ENCODE measurements at regions not wholly inside any gene's neighbourhood (a gene's known extent, or its start where the extent isn't known, plus 50 kb on each side); places are given as distances from the start of the nearest gene placed in this dataset.

DNA sequence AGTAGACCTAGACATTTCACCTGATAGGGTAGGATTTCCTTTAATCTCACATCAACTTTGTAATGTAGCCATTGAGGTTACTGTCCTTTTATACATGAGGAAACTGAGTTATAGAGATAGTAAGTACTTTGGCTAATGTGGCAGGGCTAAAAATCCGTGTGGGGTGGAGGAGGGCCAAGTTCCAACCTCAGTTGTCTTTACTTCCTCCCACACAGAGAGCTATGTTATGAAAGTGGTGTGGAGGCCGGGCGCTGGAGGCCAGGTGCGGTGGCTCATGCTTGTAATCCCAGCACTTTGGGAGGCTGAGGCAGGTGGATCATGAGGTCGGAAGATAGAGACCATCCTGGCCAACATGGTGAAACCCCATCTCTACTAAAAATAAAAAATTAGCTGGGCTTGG lies 173.3 kb downstream of the PALM2AKAP2 start:
- no peak for DNase-seq

DNA sequence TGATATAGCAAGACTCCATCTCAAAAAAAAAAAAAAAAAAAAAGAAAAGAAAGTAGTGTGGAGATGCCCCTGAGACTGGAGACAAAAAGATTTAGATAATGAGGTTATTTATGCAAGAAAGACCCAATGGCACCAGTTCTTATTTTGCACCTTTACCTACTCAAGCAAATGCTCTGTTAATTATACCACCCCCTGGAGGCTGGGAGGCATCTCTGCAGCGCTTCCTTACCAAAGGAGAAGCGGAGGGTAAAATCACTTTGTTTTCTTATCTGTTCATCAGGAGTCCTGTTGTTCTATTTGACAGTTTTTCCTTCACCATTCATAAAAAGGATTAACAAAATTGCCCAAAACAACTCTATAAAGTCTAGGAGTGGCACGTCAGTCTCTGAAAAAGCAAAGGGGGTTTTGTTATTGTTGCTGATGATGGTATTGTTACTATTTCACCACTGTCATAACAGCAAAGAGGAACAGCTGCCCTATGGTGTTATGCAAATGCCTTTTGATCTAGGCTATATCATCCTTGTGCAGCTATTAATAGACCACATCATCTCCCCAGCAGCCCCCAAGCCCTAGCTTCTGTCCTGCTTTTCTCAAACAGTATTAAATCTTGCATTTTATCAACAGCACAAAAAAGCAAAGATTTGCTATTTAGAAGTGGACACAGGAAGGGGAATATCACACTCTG lies 174.0 kb downstream of the PALM2AKAP2 start:
- no peak for DNase-seq

DNA sequence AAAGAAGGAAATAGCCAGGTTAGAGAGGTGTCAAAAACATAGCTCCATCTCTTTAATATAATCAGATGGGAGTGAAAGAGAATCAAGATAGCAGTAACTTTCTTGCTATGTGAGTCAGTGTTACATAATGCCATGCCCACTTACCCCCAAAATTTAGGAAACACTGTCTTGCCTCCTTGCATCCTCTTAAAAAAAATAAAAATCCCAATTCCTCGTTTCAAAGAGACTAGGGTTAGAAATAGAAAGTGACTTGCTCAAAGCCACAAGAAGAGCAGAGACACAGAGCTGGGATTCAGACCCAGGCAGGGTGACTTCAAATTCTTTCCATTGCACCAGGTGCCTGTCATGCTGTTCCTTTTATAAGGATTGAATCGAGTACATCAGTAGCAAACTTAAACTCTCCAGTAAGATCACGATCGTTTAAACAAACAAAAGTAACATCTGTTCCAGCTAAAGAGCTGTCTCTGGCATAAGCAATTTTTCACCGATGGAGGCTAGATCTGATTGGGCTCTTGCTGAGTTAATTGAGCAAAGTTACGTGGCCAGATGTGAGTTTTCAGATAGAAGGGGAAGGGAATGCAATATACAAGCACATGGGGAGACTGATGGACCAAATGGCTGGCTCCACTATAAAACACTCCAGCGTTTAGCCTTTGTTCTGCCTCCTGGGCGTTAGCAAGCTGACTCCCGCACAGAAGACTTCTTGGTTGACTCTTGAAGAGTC lies 176.9 kb downstream of the PALM2AKAP2 start:
- DNase-seq: no peak

DNA sequence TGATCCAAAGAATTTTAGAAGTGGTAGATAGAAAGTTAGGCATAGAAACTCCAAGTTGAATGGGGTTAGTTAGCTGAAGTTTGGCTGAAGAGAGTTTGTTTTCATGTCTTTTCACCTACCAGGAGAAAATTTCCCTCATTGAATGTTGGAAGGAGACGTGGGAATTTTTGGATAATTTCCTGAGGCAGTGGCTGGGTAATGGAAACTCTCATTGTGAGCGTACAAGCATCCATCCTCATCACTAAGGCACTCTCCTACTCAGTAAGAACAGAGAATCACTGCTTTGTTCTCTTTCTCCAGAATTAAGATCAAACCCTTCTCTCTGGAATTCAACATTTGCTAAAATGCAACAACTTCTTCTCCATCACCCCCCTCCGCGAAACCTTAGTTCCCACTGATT lies 179.7 kb downstream of the PALM2AKAP2 start:
- DNase-seq: no peak

DNA sequence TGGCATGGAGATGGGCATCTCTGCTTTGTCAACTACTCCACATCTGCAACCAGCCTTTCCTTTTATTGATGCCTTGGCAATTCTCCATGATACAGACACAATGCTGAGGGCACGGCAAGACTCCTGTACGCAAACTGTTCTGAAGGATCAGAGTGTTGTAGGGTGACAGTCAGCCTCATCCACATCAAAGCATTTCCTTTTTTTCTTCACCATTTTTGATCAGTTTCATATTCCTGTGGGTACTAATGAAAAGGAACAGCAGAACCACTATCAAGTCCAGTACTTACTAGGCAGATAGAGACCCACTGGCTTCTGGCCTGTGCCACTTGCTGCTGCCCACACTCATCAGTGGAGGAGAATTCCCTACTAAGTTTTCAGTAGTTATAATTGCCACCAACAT lies 181.6 kb downstream of the PALM2AKAP2 start:
- DNase-seq: no peak

DNA sequence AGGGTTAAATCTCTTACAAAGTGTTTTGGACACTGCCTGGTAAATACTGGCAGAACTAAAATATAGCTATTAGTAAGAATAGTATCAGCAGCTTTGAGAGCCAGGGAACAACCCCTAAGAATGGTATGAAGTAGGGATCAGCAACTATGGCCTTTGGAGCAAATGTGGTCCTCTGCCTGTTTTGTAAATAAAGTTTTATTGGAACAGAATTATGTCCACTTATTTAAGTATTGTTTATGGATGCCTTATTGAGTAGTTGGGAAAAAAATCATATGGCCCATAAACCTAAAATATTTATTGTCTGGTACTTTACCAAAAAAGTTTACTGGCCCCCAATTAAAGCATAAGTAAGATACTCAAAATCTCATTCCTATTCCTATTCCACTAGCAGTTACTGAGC lies 182.2 kb downstream of the PALM2AKAP2 start:
- DNase-seq: no peak

DNA sequence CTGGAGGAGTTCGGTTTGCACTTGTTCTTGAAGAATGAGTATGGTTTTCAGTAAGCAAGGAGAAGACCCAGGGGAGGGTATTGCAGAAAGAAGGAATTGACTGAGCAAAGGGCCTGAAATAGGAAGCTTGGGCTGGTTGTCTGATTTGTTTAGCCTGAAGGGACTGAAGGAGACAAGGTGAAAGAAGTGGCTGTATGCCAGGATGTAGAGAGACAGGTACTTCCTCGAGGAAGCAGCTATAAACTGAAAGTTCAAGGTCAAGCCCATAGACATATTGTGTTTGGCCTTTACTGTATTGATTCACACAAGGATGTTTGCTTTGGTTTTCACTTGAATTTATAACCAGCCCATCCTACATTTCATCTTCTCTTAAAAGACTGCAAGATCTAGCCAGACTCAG lies 183.1 kb downstream of the PALM2AKAP2 start:
- no peak for DNase-seq

DNA sequence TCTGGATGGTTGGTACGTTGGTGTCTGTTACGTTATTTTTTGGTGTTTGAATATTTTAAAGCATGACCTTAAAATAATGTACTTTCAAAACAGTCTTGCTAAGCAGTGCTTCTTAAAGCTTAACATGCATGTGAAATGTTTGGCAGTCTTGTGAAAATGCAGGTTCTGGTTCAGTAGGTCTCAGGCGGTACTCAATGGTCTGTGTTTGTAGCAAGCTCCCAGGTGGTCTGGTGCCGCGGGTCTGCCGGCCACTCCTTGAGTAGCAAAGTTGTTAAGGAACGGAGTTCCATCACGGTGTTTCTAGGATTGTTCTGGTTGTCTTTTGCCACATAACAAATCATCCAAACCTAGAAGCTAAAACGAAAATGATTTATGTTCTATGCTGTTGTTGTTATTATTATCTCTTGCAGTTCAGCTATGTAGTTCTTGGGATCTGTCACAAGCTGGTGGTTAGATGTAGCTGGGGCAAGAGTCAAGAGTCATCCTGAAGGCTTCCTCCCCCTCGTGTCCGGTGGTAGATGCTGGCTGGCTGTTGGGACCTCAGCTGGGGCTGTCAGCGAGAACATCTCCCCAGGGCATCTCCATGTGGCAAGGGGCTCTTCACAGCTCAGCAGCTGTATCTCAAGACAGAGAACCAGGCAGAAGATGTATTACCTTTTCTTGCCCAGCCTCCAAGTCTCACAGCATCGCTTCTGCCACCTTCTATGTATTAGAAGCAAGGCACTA lies 186.8 kb downstream of the PALM2AKAP2 start:
- no peak for DNase-seq

DNA sequence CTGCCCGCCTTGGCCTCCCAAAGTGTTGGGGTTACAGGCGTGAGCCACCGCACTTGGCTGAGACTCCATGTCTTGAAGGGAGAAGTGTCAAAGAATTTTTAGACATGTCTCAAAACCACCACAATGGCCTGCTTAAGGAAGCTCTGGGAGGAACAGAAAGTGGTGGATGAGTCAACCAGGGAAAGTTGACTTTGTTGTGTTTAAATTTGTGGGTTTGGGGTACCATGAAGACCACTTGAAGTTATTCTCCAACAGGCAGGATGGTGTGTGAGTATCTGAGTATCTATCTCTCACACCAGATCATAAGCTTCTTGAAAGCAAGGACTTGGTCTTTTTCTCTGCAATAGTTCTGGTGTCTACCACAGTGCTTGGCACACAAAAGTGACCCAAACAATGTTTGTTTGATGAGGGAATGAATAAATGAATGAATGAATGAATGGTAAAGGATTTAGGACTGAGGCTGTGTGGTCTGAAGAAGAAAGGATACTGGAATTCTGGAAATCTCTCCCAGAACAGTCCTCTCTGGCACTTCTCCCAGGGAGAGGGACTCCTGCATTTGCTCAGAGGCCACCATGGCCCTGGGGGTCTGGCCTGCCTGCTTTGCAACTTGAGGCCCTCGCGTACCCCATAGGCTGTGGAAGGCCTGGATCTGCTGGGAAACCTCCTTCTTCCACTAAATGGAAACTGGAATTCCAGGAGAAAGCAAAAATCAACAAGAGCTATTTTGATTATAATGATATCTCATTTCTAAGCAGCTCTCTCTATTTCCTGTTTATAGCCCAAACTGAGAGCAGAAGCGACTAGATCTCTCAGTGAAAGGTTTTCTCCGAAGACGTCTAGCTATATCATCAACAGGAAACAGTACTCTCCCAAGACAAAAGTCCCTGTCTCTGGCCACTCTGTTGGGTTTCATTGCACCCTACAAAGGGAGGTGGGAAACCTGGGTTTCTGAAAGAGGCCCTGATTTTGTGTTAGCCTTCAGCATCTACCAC lies 187.9 kb downstream of the PALM2AKAP2 start:
- no peak for DNase-seq

DNA sequence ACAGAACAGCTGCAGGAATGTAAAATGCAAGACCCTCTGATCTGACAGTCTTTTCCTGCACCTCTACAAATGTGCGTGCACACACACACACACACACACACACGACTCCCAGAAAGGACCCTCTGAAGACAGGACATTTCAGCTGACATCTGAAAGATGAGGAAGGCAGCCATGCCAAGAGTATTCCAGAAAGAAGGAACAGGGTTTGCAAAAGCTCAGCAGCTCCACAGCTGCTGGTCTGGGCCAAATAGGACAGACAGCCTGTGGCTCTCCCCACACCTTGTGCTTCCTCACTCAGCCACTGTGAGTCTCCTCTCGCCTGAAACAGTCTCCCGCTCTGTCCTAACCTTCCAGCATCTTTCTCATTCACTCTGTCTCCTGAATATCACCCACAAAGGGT lies 189.0 kb downstream of the PALM2AKAP2 start:
- no peak for DNase-seq

DNA sequence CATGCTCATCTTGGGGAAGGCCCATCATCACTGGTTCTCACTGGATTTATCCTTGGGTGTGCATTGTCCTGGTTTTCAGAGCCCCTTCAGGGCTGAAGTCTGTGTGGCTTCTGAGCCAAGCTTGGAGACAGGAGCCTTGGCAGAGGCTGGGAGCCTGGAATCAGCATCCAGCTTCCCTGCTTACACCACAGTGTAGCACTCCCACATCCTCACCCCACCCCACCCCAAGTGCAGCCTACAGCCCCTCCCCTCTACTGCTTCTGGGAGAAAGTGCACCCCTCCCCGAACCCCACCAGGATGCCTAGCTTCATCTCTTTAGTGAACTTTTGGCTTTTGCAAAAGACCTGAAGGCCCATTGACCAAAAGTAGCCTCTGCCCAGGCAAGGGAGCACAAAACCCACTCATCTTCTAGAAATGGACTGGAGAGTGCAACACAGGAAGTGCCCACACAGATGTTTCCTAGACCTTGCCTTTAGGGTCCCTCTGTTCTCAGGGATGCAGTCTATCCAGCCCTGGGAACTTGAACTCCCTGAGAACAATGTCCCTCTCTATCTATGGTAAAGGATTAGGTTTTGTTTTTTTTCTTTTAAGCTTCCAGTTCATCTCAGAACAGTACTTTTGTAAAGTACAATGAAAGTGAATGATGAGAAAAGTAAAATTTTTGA lies 189.7 kb downstream of the PALM2AKAP2 start:
- DNase-seq: no peak

DNA sequence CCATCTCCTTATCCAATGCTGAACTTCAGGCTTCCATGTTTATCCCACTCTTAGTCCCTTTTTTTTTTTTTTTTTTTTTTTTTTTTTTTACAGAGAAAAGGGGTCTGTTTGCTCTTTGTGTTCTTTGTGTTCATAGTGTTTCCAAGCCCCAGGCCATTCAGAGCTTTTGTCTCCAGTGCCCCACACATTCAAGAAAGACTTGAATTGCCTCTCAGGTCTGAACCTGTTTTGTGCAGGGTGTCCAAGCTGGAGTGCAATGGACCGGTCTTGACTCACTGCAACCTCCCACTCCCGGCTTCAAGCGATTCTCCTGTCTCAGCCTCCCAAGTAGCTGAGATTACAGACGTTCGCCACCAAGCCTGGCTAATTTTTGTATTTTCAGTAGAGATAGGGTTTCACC lies 191.2 kb downstream of the PALM2AKAP2 start:
- no peak for DNase-seq

DNA sequence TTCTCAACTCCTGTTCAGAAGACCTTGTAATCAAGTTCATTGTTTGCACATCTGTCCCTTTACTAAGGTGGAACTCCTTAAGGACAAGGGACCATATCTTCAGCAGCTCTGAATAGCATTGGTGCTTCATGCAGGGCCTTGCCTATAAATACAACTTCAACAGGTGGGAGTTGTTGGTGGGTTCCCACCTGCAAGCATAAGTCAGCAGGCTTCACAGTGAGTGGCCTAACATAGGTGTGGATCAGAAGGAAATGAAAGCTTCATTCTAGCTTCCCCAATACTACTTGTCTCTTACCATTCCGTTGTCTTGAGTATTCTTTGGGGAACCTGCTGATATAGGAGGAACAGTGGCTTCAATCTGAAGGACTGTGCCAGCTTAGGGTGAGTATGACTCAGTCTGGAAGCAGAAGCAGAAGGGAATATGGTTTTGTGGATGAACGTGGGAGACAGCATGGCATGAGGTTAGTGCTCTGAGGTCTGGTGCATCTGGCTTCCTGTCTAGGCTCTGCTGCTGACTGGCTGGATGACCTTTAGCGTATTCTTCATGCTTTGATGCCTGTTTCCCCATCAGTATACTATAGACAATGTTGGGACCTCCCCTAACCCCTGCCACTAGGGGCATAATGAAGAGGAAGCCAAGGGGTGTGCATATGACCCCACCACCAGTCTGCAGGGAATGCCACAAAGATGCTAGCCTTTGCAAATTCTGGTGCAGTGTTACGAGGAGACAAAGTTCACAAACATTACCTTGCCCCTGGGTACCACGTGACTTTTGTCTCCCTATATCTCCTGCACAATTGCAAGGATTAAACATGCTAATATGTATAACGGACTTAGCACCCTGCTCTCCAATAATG lies 192.3 kb downstream of the PALM2AKAP2 start:
- DNase-seq: no peak

DNA sequence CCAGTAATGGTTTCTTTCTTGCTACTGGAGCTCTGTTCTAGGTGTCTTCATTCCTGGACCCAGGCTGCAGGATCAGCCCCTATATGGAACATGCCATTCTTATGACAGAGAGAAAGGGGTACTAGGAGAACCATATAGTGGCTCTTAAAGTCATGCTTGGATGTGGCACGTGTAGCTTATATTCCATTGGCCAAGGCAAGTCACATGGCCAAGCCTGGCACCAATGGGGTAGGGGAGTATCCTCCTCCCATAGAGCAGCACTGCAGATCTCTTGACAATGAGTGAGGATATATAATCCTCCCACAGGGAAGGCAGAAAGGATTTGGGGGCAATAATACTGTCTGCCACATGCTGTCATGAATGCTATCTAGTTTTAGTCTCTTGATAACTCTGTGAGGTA lies 193.3 kb downstream of the PALM2AKAP2 start:
- DNase-seq: no peak

DNA sequence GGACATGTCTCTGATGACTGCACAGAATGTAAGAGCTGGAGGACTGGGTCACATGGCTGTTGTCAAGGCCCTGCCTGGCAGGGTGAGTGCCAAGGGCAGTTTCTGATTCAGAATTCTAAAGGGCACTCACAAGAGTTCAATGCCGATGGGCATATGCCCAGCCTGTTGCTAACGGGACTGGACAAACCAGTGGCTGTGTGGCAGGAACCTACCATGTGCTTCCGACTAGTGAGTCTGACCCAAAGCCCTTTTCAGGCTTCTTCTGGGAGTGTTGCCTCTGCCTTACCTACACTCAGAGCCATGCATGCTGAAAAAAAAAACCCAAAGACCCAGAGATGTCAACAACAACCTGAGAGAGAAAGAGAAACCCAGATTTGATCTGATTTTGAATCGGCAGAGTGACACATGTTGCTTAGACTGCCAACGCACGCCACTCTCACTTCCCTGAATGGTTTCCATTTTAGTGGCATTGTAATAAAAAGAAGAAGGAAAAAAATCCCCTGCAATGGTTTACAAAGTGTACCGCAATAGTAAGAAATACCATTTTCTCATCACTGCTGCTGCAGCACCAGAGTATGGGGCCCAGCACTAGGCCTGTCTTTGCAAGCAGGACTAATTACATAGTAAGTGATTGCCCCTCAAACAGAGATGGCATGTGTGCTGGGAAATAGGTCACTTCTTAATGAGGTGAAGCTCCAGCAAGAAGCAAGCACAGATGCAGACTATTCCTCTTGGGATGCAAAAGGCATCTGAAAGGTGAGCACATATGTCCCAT lies 194.3 kb downstream of the PALM2AKAP2 start:
- no peak for DNase-seq

DNA sequence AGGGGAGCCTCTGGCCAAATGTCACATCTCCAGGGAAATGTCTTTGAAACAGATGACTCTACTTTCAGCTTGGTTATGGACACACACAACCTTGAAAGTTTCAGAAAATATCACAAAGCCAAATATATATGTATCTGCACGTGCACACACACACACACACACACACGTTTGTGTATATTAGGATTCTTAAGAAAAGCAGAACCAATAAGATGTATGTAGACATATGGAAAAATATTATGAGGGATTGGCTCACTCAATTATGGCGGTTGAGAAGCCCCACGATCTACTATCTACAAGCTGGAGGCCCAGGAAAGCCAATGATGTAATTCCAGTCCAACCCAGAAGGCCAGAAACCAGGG lies 194.9 kb downstream of the PALM2AKAP2 start:
- no peak for DNase-seq

DNA sequence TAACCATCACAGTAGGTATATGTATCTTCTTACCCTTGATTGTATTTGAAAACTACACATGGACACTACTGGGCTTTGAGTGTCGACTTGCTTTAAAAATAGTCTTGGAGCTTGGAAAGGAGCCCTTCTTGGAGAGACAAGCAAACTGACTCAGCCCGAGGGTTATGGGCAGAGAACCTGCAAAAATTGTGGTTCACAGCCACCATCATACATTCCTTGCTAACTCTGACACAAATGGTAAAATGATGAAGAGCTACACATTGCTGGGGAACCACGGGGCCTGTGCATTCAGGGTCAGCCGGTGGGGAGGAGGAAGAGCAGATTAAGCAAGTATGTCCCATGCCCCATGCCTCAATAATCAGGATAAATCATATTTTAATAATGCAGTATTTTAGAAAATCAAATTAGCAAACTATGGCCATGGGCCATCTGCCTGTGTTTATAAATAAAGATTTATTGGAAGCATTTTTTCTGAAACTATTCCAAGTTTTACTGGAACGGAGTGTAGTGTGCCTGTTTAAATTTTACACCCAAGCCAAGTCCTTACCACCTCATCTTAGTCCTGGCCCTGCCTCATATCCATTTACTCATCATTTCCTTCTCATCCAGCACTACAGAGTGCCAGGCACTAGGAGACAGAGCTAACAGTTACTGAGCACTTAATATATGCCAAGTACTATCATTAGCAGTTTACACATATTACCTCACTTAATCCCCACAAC lies 195.7 kb downstream of the PALM2AKAP2 start:
- no peak for DNase-seq

DNA sequence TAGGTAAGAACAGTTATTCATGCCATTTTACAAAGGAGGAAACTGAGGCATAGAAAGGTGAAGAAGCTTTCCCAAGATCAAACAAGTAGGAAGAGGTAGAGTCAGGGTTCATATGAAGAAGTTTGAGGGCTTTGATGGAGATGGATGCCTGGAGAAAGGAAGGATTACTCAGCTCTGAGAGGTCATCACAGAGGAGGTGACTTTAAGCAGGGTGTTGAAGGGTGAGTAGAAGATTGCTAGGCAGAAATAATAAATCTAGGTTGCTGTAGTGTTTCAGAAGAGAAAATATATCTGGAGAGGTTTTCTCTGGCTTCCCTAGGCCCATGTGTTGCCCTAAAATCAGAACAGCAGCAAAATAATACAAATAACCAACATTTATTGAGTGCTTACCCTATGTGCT lies 196.3 kb downstream of the PALM2AKAP2 start:
- no peak for DNase-seq

DNA sequence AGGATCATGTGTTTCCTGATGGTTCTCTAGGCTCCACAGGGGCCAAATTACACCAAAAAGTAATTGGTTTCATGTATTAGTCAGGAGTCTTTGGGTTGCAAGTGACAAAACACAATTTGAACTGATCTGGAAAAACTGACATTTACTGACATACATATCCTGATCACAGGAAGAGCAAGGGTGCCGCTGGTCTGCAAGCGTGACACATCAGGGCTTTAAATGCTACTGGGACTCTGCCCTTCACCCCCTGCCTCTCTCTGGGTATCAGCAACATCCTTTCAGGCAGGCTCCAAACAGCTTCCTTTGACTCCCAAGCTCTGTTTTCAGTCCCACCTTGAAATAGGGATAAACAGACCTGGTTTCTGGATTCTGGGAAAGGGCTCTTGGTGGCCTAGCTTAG lies 197.5 kb downstream of the PALM2AKAP2 start:
- no peak for DNase-seq

DNA sequence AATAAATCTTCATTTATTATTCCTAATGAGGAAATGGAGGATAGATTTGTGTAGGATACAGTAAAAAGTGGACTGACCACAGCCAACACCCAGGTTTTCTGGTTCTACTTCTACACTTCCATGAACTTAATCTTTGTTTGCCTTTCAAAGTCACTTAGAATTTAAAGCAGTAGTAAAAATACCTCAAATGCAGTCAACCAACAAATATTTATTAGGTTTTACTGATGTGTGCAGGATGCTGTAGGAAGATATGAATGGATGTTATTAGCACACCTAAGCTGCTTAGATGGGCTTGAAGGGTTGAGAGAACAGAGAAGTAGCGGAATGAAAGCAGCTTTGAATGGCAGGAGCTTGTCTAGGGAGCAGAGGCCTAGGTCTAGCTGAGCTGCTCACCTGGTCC lies 201.1 kb downstream of the PALM2AKAP2 start:
- DNase-seq: no peak
